ENCODE measurements at regions not wholly inside any gene's neighbourhood (a gene's known extent, or its start where the extent isn't known, plus 50 kb on each side); places are given as distances from the start of the nearest gene placed in this dataset.

DNA sequence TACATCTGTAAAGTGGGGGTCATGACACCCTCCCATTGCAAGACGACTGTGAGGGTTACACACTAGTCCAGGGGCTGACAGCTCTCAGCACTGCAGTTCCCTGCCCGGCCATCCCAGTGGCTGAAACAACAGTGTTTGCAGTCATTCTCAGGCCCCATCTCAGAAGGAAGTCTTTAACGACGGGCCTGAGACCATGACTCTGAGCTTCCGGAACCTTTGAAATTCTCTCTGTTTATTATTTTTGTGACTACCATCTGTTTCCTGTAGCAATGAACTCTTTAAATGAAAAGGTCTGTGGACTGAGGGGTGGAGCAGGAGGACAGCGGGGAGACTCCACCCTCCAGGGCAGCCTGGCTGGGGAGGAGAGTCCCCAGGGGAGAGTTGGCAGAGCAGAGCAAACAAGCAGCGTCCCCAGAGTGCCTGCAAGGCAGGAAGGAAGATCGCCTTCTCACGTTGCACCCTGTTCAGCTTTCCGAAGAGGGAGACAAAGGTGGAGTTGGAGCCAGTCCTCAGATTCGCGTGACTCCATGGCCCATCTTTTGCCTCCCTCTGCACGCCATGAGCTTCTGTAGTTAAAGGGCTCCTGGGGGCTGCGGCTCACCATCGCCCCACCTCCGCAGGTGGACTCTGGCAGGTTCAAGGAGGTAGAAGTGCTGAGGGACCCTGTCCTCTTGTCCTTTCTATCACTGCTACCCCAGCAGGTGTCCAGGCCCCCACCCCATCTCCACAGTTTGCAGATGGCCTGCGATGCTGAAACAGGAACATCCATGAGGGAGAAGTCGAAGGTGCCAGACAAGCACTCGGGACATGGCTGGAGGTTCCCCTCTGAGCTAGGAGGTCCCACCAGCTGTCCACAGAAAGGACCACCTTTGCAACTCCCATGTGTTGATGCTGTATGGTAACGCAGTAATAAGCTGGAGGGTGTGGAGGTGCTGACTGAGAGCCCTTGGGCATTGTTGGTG lies 525.8 kb upstream of the PROK2 start:
- DNase-seq (ENCODE audit: low read depth in 3 of 3, low spot score in 1 of 3) = no peak

DNA sequence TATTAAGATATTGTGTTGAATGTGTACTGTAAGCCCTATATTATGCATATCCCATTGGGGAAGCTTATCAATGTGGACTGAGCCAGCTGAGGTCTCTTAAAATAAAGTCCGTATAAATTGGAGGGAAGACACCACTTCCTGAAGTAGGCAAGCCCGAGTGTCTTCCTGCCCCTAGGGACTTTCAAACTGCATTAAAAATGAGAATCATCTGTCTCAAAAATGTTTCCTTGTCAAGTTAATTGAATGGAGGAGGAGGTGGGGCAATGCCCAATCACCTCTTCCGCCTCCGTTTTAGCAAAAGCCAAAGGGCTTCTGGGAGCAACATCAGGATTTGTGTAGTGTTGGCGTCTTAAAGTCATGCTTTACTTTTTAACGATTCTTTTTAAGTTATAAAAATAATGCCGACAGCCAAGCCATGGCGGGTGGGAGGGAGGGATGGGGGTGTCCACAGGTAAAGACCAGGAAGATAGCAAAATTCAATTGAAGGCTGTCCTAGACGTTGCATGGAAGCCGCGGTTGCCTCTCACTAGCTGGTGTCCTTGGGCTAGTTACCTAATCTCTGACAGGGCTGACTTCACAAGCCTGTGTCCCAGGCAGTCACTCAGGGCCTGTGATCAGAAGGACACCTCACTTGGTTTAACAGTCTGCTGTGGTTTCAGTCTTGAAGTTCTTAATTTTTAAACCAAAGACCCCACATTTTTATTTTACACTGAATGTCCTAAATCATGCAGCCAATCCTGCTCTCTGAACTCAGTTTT lies 524.9 kb upstream of the PROK2 start:
- no peak for DNase-seq (ENCODE audit: low read depth in 3 of 3, low spot score in 1 of 3)

GRCh38 chr3:72308641-72309040 lies 523.7 kb upstream of the PROK2 start:
- DNase-seq (ENCODE audit: low read depth in 3 of 3, low spot score in 1 of 3) = no peak

GRCh38 chr3:72307438-72308115 lies 522.6 kb upstream of the PROK2 start:
- DNase-seq (ENCODE audit: low read depth in 3 of 3, low spot score in 1 of 3) = no peak

DNA sequence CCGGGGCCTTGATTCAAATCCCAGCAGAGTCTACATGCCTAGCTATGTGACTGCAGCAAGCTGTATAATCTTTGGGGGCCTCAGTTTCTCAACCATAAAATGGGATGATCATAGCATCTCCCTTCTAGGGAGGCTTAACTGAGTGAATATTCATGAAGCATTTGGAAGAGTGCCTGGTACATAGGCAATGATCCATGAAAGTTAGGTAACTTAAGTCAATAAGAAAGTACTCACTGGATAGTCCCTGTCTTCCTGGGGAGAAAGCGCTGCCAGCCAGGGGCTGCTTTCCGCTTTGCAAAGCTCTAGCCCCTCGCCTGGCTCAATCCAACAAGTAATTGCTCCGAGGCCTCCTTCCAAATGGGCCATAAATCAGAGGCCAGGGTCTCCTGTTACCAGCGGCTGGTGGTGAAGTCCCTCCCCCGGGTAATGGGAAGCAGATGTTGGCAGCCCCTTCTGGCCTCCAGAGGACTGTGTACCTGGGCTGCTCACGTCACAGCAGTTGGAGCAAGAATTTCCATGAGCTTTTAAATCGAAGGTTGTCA lies 521.9 kb upstream of the PROK2 start:
- DNase-seq (ENCODE audit: low read depth in 3 of 3, low spot score in 1 of 3) = no peak

- DNase-seq (ENCODE audit: low read depth in 3 of 3, low spot score in 1 of 3) = no peak
Measured at GRCh38 chr3:72303926-72304325, 519.0 kb upstream of the PROK2 start.

- no peak for DNase-seq (ENCODE audit: low read depth in 3 of 3, low spot score in 1 of 3)
Measured at GRCh38 chr3:72301779-72302178, 516.8 kb upstream of the PROK2 start.

GRCh38 chr3:72300621-72301020 lies 515.7 kb upstream of the PROK2 start:
- no peak for DNase-seq (ENCODE audit: low read depth in 3 of 3, low spot score in 1 of 3)

DNA sequence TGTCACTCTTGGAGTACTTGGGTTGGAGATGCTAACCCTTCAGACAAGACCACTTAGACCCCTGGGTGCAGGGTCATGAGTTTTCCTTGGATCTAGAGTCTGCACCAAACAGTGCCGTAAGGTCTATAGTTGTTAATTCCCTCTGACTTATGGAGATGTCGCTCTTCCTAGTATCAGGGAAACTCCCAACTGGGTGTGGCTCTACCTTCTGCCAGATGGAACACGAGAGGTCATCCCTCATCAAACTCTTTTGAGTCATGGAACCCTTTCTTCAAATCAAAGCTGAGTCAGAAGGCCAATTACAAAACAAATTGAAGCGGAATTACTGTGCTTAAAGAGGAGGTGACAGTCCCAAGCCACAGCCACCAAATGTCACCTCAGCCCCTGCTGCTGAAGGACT lies 514.9 kb upstream of the PROK2 start:
- no peak for DNase-seq (ENCODE audit: low read depth in 3 of 3, low spot score in 1 of 3)

- DNase-seq (ENCODE audit: low read depth in 3 of 3, low spot score in 1 of 3) = no peak
Measured at GRCh38 chr3:72299321-72299802, 514.4 kb upstream of the PROK2 start.

- no peak for DNase-seq (ENCODE audit: low read depth in 3 of 3, low spot score in 1 of 3)
Measured at GRCh38 chr3:72298201-72299152, 513.5 kb upstream of the PROK2 start.

- DNase-seq (ENCODE audit: low read depth in 3 of 3, low spot score in 1 of 3) = no peak
Measured at GRCh38 chr3:72297481-72297880, 512.5 kb upstream of the PROK2 start.

DNA sequence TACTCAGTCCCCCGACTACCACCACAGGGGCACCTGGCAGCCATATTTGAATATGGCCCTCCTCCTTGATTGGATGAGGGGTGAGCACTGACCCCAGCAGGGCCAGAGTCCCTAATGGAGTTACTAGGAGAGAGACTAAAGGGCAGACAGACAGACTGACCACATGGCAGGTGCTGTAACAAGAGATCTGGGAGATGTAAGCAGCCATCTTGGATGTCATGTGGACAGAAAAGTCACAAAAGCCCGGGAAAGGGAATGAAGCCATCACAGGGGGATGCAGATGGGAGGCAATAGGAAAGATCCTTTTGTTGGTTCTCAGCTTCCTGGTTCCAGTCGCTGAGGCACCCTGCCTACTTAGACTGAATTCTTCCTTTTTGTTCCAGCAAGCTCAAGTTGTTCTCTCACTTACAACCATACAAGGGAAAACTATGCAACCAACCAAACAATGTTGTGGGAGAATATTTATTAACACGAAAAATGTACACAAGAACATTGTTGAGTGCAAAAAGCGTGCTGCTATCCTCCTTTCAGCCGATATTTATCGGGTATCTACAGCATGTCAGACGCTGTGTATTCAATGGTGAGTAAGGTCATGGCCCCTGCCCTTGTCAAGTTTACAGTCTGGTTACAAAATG lies 511.6 kb upstream of the PROK2 start:
- DNase-seq (ENCODE audit: low read depth in 3 of 3, low spot score in 1 of 3) = no peak

DNA sequence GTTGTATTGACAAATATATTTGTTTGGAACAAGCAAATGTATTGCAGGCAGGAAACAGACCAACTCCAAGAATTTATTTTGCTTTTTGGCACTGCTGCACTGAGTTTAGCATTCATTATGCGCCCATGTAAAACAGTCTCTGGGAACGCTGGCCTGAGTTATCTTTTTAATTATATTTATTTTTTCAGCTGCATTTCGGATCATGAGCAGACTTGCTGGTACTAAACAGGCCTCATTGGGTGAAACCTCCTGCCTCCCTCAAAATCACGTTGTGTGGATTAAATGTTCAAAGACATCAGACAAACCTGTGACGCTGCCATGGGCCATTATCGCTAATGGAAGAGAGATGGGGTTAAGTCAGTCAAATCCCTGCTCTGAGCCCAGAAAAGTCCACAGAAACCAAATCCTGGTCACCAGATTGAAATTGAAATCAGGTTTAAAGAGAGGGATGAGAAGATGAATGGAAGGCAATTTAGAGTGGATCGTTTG lies 511.1 kb upstream of the PROK2 start:
- no peak for DNase-seq (ENCODE audit: low read depth in 3 of 3, low spot score in 1 of 3)

DNA sequence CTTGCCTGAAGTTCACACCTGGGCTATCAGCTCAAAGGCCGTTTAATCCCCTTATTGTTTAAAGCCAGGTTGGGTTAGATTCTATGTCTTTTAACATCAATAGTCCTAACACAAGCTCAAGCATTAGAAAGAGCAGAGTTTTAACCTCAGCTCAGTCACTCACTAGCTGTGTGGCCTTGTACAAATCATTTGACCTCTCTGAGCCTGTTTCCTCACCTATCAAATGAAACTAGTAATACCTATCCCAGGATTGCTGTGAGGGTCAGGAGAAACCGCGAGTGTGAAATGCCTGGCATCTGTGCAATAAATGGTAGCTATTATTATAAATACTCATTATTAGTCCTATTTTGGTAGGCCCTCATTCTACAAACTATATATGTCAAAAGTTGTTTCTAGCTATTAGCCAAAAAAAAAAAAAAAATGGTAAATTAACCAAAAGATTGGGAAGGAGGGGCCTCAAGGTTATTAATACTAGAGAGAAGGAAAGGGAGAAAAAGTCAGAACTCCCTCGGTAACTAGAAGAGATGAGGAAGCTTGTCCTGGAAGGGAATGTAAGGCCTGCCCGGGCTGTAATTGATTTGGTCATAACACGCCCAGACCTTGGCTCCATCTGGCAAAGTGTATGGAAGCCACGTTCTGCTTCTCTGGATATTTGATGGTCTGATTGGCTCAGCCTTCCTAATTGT lies 510.5 kb upstream of the PROK2 start:
- no peak for DNase-seq (ENCODE audit: low read depth in 3 of 3, low spot score in 1 of 3)

- DNase-seq (ENCODE audit: low read depth in 3 of 3, low spot score in 1 of 3) = no peak
Measured at GRCh38 chr3:72290859-72291638, 506.1 kb upstream of the PROK2 start.

DNA sequence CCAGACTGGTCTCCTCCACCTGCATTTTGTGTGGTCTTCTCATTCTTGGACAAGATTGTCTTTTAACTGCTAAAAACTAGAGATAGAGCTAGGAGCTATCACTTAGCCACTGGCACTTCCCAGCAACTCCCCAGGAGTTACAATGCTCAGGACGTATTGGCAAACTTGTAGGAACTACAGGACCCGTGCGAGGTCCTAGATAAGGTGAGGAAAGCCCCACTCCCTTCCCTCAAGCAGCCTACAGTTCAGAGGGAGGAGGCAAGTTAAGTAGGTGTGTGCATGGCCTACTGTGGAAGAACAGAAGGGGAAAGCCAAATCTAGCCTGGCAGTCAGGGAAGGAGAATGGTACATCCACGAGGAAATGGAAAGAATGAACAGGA lies 504.7 kb upstream of the PROK2 start:
- DNase-seq (ENCODE audit: low read depth in 3 of 3, low spot score in 1 of 3) = no peak

Data from stimulated activated CD4-positive, alpha-beta T cell treated with anti-CD3 and anti-CD28 coated beads, TNF-alpha, amount 100 ng/mL, for 1 hour (primary cell).